GM12873 (cell line): ENCODE measurements at regions not wholly inside any gene's neighbourhood (a gene's known extent, or its start where the extent isn't known, plus 50 kb on each side); places are given as distances from the start of the nearest gene placed in this dataset.
A peak's percentile ranks its signal among the peaks of the same experiment; 100 is the strongest.

Source experiments
- TF ChIP-seq, protein P1 (sequence below): IDR thresholded peaks from 2 replicates; pipeline ENCODE4 v1.5.1; 2012; ENCODE audit warnings: low read depth, mild to moderate bottlenecking, moderate library complexity, low read length, control low read depth; ENCODE audit not compliant: insufficient read depth; ENCODE audit errors: missing control alignments

DNA sequence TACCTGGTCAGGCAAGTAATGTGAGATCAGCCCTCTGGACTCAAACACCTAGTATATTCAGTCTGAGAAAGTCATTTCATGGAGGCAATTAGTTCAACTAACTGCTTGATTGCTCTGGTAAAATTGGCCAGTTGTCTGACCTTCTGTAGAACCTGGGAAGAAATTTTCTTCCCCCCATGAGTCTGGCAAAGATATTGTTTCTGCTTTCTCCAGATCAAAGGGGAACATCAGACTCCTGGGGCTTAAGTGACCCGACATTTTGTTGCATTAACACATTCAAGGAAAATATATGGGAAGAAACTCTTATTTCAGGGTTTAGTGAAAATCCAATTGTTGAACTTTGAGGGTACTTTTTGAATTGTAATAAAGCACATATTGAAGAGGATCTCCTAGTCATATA is 375.1 kb downstream of the SUCLG1 start:
- TF ChIP-seq, protein P1, sequence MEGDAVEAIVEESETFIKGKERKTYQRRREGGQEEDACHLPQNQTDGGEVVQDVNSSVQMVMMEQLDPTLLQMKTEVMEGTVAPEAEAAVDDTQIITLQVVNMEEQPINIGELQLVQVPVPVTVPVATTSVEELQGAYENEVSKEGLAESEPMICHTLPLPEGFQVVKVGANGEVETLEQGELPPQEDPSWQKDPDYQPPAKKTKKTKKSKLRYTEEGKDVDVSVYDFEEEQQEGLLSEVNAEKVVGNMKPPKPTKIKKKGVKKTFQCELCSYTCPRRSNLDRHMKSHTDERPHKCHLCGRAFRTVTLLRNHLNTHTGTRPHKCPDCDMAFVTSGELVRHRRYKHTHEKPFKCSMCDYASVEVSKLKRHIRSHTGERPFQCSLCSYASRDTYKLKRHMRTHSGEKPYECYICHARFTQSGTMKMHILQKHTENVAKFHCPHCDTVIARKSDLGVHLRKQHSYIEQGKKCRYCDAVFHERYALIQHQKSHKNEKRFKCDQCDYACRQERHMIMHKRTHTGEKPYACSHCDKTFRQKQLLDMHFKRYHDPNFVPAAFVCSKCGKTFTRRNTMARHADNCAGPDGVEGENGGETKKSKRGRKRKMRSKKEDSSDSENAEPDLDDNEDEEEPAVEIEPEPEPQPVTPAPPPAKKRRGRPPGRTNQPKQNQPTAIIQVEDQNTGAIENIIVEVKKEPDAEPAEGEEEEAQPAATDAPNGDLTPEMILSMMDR = no peak

DNA sequence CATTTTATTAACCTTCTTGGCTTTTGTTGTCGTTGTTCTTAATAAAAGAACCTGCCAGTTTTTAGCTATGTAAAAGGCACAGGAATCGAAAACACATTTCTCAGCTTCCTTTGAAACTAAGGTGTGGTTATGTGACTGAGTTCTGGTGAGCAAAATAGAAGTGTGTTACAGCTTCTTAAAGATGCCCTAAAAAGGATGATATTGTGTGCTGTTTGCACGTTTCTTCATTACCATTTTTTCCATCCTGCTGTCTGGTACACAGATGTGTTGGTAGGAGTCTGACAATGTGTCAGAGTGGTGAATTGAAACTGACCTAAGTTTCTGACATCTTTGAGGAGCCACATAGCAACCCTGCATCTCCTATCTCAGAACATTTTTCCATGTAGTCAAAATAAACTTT is 380.6 kb downstream of the SUCLG1 start:
- TF ChIP-seq, protein P1 = no peak

DNA sequence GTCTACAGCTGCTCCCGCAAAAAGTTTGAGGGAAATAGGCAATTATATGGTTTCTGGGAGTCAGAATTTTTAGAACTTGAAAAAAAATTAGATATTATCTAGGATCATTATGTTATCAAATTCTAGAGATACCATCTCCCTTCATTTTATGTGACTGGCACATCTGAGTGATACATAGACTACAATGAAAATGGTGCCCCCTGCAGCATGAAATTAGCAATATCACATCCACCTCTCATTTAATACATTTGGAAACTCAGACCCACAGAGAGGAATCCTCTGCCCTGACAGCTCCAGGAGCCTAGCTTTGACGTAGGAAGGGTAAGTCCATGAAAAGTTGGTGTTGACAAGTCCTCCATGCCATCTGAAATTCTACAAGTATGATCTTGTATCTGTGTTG is 381.6 kb downstream of the SUCLG1 start:
- TF ChIP-seq, protein P1 = peak; percentile 33

DNA sequence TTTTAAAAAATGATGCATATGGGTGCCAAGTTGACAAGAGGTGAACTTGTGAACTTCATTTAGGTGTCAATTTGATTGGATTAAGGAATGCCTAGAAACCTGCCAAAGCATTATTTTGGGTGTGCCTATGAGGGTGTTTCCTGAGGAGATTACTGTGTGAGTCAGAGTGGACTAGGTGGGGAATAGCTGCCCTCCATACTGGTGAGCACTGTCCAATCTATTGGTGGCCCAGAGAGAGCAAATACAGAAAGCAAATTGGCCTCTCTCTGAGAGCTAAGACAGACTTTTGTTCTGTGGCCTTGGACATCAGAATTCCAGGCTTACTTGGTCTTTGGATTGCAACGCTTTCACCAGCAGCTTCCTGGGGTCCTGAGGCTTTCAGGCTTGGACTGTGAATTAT is 388.0 kb downstream of the SUCLG1 start:
- TF ChIP-seq, protein P1 = no peak

DNA sequence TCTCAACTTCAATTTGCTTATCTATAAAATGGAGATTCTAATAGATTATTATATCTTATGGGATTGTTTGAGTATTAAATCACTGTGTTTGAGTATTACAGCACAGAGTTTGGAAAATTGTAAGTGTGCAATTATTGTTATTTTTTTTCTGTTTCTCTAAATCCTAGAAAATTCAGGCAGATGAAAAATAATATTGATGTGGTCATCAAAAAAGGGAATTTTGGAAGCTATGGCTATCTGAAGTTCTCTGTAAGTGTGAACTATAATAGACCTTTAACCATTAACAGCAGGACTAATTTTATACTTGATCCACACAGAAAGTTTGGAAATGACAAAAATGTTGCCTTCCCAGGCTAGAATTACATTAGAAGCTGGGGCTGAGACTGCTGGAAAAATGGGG is 393.2 kb downstream of the SUCLG1 start:
- TF ChIP-seq, protein P1 = no peak

DNA sequence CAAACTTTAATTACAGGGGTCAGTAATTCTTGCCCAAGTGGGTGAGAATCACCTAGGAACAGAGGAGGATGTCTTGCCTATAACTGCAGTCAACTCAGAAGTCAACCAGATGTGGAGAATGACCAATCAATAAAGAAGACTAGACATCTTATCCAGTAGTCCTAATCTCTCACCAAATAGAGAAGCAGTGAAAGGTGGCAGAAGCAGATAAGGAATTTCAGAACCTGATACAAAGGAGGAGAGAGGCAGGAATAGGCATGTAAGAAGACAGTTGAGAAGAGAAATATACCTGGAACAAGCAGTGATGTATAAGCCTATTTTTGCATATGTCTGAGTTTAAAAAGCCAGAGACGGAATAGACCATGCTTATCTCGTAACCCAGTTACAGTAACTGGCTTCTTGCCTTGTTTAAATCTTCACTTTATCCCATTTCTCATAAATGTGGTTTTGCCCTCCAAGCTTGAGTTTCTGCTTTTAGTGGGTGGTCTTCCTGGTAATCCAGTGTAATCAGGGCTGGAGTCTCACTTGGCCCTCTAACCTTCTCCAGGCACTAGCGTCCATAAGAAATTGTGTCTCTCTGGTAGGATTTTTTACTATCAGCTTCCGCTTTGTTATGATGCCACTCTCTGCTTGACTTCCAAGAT is 401.0 kb downstream of the SUCLG1 start:
- TF ChIP-seq, protein P1 = no peak

DNA sequence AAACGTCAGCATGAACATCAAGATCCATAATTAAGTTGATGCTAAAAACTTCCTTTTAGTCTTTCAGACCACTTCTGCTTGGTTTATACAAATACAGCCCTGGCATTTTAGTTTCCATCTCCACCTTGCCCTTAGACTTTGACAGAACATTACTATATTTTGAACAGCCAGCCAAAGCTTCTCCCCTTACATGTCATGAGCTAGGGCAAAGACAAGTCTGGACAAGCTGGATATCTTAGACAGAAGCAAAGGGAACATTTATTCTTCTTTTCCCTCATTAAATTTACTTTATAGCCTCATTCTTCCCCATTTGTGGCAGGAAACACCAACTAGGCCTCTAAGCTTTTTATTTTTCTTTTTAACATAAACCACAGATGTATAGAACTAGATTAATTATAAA is 403.3 kb downstream of the SUCLG1 start:
- TF ChIP-seq, protein P1 = no peak

DNA sequence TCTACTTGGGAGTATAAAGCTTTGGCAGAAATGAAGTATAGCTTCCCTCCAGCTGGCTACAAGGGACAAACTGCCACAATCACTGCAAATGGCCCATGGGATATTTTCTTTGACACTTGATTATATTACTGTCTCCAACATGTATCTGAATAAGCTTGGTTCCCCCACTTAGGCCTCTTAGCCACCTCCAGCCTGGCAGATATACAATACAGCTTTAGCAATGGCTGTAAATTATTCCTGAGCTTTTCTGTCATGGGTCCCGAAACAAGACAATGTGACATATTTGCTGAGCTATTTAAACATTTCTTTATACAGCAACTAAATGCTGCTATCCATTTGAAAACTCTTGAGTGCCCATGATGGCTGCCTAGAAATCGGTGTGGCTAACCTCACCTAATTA is 406.2 kb downstream of the SUCLG1 start:
- TF ChIP-seq, protein P1 = no peak
